Motor neuron (in vitro differentiated cells): ENCODE measurements at regions not wholly inside any gene's neighbourhood (a gene's known extent, or its start where the extent isn't known, plus 50 kb on each side); places are given as distances from the start of the nearest gene placed in this dataset.
A peak's percentile ranks its signal among the peaks of the same experiment; 100 is the strongest.
"Not testable (repeated sequence)": the region's sequence is repeated elsewhere in the genome, so short reads cannot be mapped to it uniquely, and the experiment has no call there.

Source experiments
- ATAC-seq, 8 experiments: fragments of 200-7000 bp; cut with Tn5 transposase; replicated peaks in 6 of 8; 2 replicates each; pipeline ENCODE4 v1.8.0; 2021; ENCODE audit warnings: mild to moderate bottlenecking in 8 of 8, moderate library complexity in 8 of 8
- H3K27ac ChIP-seq, 2 donors: fragments of 250-450 bp; sonication (Bioruptor Pico); 2 replicates each; pipeline ENCODE4 v1.9.0; 2021; ENCODE audit warnings: antibody characterized with exemption in 2 of 2, mild to moderate bottlenecking in 2 of 2, moderate library complexity in 1 of 2
- H3K4me1 ChIP-seq, 2 donors: fragments of 250-450 bp; sonication (Bioruptor Pico); replicated peaks in 1 of 2; 2 replicates each; pipeline ENCODE4 v1.6.1; 2021; ENCODE audit warnings: antibody characterized with exemption in 2 of 2, mild to moderate bottlenecking in 2 of 2, moderate library complexity in 1 of 2
- H3K4me3 ChIP-seq, 5 donors: fragments of 250-450 bp; sonication (Bioruptor Pico); 2 replicates each; pipeline ENCODE4 v1.9.0; 2021; ENCODE audit warnings: antibody characterized with exemption in 5 of 5, mild to moderate bottlenecking in 5 of 5, moderate library complexity in 4 of 5
- WGBS, 10 experiments: fragments of 450-650 bp; shearing (Covaris generic); methylation state at CpG; one replicate each; pipeline ENCODE4 v1.0.0; 2022; 5-methylcytosine and 5-hydroxymethylcytosine counted together
- in situ Hi-C, 9 experiments: fragments of 400-800 bp; cut with MboI; loops; one replicate each; pipeline ENCODE4 v1.15.0; 2021; ENCODE audit warnings: low sequenced_read_pairs in 9 of 9, low pct_unique_long_range_greater_than_20kb in 2 of 9; ENCODE audit not compliant: unreplicated experiment in 9 of 9

DNA sequence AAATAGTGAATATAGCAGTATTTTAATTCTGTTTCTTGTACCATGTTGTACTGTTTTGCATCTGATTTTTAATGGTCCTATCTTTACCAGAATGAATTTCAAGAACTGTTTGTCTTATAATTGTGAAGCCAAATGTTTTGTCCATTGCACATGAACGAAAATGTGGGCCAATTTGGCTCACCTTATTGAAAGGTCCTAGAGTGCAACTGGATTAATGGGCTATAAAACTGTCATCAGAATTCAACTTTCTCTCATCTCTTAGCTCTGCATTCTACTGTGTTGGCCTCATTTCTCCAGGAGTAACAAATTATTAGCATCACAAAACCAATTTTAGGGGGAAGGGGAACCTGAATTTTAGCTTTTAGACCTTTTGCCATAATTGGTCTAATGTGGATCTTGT, 179.4 kb upstream of the NUDT12 start:
- Histone ChIP-seq H3K27ac (no peak overlapping the region), H3K4me3 (no peak overlapping the region), H3K4me1 (peaks cover 3 to 13% of the 10 kb centered on the region in 2 donors)
- in situ Hi-C loops = no loop called here
- no peak for ATAC-seq
- 0 to 73% (median 14%) methylated on average over 1 of the region's 1 CpG; no CpG with 5 or more reads in 5 of the 10 experiments for WGBS, 10 experiments

GRCh38 chr5:103736343-103736742, 173.8 kb upstream of the NUDT12 start:
- ATAC-seq, in situ Hi-C loops, H3K27ac ChIP-seq, H3K4me1 ChIP-seq, H3K4me3 ChIP-seq: not testable (repeated sequence)
- 20 to 100% (median 89%) methylated on average over 1 to 8 of the region's 8 CpGs; no CpG with 5 or more reads in 4 of the 10 experiments for WGBS, 10 experiments

- Histone ChIP-seq H3K27ac (no peak overlapping the region), H3K4me1 (peaks cover 2 to 3% of the 10 kb centered on the region in 2 donors), H3K4me3 (no peak overlapping the region)
- in situ Hi-C loops = no loop called here
- ATAC-seq = peak in 1 of 8 experiments; percentile 80
Measured at GRCh38 chr5:103724271-103724670, 161.7 kb upstream of the NUDT12 start.

DNA sequence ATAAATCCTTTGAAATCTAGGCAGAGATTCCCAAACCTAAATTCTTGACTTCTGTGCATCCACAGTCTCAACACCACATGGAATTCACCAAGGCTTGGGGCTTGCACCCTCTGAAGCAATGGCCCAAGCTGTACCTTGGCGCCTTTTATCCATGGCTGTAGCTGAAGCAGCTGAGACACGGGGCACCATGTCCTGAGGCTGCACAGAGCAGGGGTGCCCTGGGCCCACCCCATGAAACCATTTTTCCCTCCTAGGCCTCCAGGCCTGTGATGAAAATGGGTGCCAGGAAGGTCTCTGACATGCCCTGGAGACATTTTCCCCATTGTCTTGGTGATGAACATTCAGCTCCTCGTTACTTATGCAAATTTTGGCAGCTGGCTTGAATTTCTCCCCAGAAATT, 158.6 kb upstream of the NUDT12 start:
- ATAC-seq = no peak
- WGBS, 10 experiments = 0 to 89% (median 40%) methylated on average over 1 to 3 of the region's 3 CpGs; no CpG with 5 or more reads in 5 of the 10 experiments
- Histone ChIP-seq H3K27ac (no peak overlapping the region), H3K4me3 (no peak overlapping the region), H3K4me1 (no peaks in the 10 kb centered on the region)
- in situ Hi-C loops = no loop called here

DNA sequence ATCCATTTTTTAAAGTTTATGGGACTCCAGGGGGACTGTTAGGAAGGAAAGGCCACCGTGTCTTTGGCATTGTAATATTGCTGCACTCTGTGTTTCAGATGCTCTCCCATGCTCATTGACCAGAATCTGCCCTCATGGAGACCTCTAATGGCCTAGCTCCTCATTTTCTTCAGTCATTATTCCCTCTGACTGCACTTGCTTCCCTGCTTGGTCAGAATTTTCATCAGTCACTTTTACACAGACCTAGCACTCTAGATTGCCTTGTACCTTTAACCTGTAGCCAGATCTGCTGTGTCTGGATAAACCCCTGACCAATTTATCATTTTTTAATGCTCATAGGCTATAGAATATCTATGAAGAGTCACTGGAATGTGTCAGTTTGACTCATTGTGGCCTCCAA, 155.5 kb upstream of the NUDT12 start:
- WGBS, 10 experiments = 0 to 33% (median 20%) methylated on average over 1 of the region's 1 CpG; no CpG with 5 or more reads in 3 of the 10 experiments
- H3K4me1 ChIP-seq = peaks cover 0 to 11% of the 10 kb centered on the region in 2 donors
- no peak overlapping the region for H3K27ac ChIP-seq
- peak in 4 of 8 experiments; percentile 51 to 95 (median 60) for ATAC-seq
- no peak overlapping the region for H3K4me3 ChIP-seq
- in situ Hi-C loops = no loop called here

- in situ Hi-C loops = no loop called here
- peaks cover 0 to 5% of the 10 kb centered on the region in 2 donors for H3K4me1 ChIP-seq
- no peak overlapping the region for H3K4me3 ChIP-seq
- H3K27ac ChIP-seq = no peak overlapping the region
- ATAC-seq = no peak
Measured at GRCh38 chr5:103708601-103709000, 146.0 kb upstream of the NUDT12 start.

DNA sequence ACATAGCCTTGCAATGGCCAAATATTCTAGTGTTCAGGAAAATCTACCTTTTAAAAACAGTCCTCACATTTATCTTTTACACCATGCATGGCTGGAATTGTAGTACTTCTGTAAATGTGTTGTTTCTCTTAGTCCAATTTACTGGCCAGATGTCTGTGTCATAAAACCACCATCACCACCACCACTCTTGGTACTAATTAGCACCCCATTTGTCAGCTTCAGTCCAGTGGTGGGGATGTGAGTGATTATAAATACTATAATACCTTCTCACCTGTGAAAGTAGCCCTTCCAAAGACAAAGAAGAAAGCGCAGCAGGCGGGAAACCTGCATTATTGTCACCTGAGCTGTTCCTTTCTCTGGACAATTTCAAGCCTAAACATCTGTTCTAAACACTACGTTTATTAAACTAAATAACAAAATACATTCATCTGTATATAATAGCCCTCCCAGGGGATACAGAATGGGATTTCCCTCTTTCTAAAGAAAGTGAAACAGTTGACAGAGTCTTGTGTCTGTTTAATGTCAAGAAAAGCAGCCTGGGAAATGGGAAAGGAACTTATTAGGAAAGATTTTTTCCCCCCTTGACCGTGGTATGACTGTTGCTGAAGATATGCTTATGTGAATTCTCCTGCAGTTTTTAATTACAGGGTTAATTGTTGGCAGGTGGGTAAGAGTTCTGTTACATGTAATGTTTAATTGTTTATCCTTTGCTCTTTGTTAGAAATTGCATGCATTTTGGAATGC, 144.5 kb upstream of the NUDT12 start:
- 2 to 94% (median 78%) methylated on average over 2 to 4 of the region's 4 CpGs; no CpG with 5 or more reads in 1 of the 10 experiments for WGBS, 10 experiments
- in situ Hi-C loops = no loop called here

DNA sequence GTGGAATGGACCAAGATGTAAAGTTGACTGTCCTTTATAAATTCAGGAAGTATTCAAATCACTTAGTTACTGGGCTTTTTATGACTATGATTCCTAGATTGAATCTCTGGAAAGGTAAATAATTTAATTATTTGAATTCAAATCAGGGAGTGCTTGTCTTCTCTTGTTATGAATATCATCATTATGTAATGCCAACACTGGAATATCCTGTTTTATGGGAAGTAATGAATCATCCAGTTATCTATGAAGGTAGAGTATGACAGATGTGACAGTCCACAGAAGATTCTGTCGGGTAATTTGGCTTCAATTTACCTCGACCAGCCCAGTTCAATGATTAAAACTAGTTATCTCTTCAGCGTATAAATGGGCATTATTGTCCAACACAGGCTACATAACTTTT, 141.0 kb upstream of the NUDT12 start:
- in situ Hi-C loops = no loop called here
- Histone ChIP-seq H3K4me3 (no peak overlapping the region), H3K4me1 (no peaks in the 10 kb centered on the region), H3K27ac (no peak overlapping the region)
- ATAC-seq = no peak
- 0 to 90% (median 61%) methylated on average over 1 to 3 of the region's 3 CpGs; no CpG with 5 or more reads in 1 of the 10 experiments for WGBS, 10 experiments

More for the DNA sequence above, 144.5 kb upstream of the NUDT12 start:
- Histone ChIP-seq H3K4me3 (no peak overlapping the region), H3K4me1 (no peaks in the 10 kb centered on the region), H3K27ac (no peak overlapping the region)
- ATAC-seq = no peak

- H3K27ac ChIP-seq = no peak overlapping the region
- WGBS, 10 experiments = 0 to 100% (median 71%) methylated on average over 1 to 2 of the region's 2 CpGs; no CpG with 5 or more reads in 2 of the 10 experiments
- in situ Hi-C loops = no loop called here
- H3K4me1 ChIP-seq = no peaks in the 10 kb centered on the region
- H3K4me3 ChIP-seq = no peak overlapping the region
- ATAC-seq = no peak
Measured at GRCh38 chr5:103693517-103693916, 130.9 kb upstream of the NUDT12 start.

DNA sequence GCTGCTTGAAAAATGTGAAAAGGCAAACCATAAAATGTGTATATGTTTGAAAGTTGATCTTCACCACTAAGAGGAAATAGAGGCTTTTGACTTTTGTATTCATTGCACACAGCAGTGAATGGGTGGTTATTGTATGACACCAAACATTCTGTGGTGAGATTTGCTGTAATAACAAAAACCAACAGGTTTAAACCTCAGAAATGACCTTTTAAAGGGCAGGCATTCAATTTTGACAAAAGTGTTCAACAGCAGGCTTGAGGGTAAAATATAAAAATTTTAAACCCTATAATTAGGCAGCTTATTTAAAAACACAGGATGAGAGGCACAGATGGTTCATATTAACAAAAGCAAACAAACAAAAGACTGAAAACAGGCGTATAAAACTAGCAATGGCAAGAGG, 128.1 kb upstream of the NUDT12 start:
- no peak for ATAC-seq
- Histone ChIP-seq H3K4me1 (no peaks in the 10 kb centered on the region), H3K27ac (no peak overlapping the region), H3K4me3 (no peak overlapping the region)
- 0 to 100% (median 36%) methylated on average over 1 of the region's 1 CpG; no CpG with 5 or more reads in 4 of the 10 experiments for WGBS, 10 experiments
- in situ Hi-C loops = no loop called here

DNA sequence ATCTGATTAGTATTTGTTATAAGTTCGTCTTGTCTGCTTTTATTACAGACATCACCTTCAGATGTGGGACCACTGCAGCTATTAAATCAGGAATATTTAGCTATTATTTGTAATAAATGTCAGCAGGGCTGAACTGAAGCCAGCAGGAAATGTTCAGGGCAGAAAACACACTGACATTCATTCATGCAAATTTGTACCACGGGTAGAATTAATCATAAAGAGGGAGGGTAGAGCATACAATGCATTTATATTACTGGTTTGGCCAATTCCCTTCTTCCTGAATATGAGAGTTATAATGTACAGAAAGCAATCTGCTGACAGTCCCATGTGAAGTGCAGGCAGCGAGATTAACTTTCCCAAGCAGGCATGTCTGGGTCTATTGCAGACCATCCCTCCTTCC, 117.3 kb upstream of the NUDT12 start:
- in situ Hi-C loops = no loop called here
- H3K4me1 ChIP-seq = peaks cover 8 to 18% of the 10 kb centered on the region in 2 donors
- WGBS, 10 experiments = 10 to 100% (median 44%) methylated on average over 1 to 2 of the region's 3 CpGs; no CpG with 5 or more reads in 2 of the 10 experiments
- H3K4me3 ChIP-seq = no peak overlapping the region
- no peak overlapping the region for H3K27ac ChIP-seq
- ATAC-seq = peak in 4 of 8 experiments; percentile 31 to 68 (median 50)

- ATAC-seq = peak in 1 of 8 experiments; percentile 60
- H3K27ac ChIP-seq, in situ Hi-C loops: not testable (repeated sequence)
Measured at GRCh38 chr5:103676198-103676597, 113.6 kb upstream of the NUDT12 start.

DNA sequence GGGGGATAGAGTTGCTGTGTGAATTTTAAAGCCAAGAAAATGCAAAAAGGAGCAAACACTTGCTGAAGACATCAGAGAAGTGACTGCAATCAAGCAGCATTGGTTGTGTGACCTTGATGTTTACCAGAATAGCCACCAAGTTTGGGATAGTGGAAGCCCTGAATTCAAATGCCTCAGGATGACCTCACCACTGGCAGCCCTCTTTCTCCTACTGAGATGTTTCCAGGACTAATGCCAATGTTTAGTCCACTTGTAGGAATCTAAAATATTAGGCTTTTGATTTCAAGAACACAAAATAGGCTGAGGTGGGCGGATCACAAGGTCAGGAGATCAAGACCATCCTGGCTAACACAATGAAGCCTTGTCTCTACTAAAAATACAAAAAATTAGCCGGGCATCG, 112.2 kb upstream of the NUDT12 start:
- Histone ChIP-seq H3K27ac (no peak overlapping the region), H3K4me1 (peaks cover 4 to 12% of the 10 kb centered on the region in 2 donors), H3K4me3 (no peak overlapping the region)
- in situ Hi-C loops = no loop called here
- no peak for ATAC-seq
- WGBS, 10 experiments = 10 to 100% (median 93%) methylated on average over 1 to 3 of the region's 3 CpGs; no CpG with 5 or more reads in 3 of the 10 experiments

More at GRCh38 chr5:103676198-103676597, 113.6 kb upstream of the NUDT12 start:
- not testable (repeated sequence) for H3K4me3 ChIP-seq
- peaks cover 8 to 18% of the 10 kb centered on the region in 2 donors for H3K4me1 ChIP-seq
- 6 to 100% (median 62%) methylated on average over 1 to 2 of the region's 5 CpGs; no CpG with 5 or more reads in 4 of the 10 experiments for WGBS, 10 experiments

- Histone ChIP-seq H3K27ac (no peak overlapping the region), H3K4me1 (peaks cover 3 to 9% of the 10 kb centered on the region in 2 donors), H3K4me3 (no peak overlapping the region)
- no peak for ATAC-seq
- WGBS, 10 experiments = 0 to 100% (median 90%) methylated on average over 1 of the region's 1 CpG; no CpG with 5 or more reads in 5 of the 10 experiments
- in situ Hi-C loops = no loop called here
Measured at GRCh38 chr5:103674251-103674650, 111.7 kb upstream of the NUDT12 start.
